NCI-H510A treated with DMSO at 0.1 percent for 48 hours (cell line): ENCODE measurements at regions not wholly inside any gene's neighbourhood (a gene's known extent, or its start where the extent isn't known, plus 50 kb on each side); places are given as distances from the start of the nearest gene placed in this dataset.
"Not testable (repeated sequence)": the region's sequence is repeated elsewhere in the genome, so short reads cannot be mapped to it uniquely, and the experiment has no call there.

Experiments used
- DNase-seq: peaks from one replicate; lab custom pipeline; 2025; lab: John Stamatoyannopoulos, UW

GRCh38 chr1:55825461-55825860 is 610.3 kb upstream of the USP24 start:
- no peak for DNase-seq

- no peak for DNase-seq
Measured at GRCh38 chr1:55824251-55824640, 609.1 kb upstream of the USP24 start.

- no peak for DNase-seq
Measured at GRCh38 chr1:55823541-55824250, 608.5 kb upstream of the USP24 start.

GRCh38 chr1:55822891-55823290 is 607.7 kb upstream of the USP24 start:
- DNase-seq, result no peak

DNA sequence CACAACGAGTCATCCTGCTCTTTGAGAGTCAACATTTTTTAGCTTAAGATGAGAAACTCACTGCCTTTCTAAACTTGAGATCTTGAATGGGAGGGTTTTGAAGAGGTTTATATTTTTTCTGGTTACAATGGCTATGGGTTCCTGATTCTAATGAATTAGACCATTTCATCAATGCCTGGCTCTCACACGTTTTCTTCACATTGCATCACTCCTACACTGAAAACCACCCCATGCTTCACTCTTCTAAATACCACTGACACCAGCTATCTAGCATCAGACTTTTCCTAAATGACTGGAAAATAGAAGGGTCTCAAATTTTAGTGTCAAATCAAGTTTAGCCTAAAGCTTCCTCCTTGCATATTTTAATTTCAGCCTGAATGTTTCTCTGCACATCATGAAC is 606.1 kb upstream of the USP24 start:
- DNase-seq, result peak; percentile 91

- DNase-seq, result peak; percentile 94
Measured at GRCh38 chr1:55820501-55820900, 605.3 kb upstream of the USP24 start.

DNA sequence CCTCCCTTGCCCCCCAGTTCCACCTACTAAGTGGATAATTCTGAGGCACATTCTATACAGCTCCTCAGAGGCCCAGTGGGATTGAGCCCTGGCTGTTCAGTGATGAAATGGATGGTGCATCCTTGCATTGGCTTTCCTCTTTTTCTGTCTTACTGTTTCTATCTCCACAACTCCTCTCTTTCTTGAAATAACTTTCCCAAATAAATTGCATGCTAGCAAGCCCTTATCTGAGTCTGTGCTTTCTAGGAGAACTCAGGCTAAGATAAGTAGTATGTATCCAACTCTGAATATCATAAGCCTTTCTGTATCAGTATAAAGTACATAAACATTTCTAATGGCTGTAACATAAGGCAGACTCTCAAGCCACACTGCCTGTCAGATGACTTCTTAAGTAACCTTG is 603.8 kb upstream of the USP24 start:
- no peak for DNase-seq

DNA sequence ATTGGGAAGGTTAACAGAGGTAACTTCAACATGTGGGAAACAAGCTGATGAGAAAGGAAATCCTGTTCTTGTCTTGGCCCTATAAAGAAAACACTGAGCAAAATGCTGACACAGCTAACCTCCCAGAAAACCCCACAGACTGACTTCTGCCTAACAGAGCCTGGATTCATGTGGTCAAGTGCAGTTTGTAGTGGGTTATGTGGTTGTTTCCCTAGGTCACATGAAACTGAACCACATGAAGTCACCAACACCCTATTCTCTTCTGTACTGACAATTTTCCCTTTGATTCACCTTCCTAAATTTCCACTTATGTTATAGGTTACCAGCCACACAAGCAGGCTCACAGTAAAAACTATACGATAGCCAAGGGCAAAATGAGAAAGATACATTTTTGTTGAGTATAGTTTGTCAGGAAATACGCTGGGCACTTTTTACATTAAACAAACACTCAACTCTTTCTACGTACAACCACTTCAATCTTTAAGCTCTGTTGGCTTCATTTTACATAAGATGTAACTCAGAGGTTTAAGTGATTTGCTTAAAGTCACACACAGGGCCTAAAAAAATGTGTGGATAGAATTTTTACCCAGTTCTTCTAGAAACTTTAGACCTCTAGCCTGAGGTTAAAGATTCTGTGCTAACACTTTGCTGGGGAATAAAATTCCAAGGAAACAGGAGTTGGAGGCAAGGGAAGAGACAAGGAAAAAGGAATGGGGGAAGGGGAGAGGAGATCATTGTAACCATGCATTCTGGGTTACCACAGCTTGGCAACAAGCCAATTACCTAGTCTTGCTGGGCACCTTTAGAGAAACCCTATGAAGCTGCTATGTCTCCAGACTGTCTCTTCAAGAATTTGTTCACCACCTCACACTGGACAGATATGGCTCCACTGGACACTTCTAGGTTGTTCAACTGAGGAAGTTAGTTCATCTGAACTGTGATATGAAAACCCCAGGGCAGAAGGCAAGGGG is 601.6 kb upstream of the USP24 start:
- DNase-seq, result peak; percentile 96

DNA sequence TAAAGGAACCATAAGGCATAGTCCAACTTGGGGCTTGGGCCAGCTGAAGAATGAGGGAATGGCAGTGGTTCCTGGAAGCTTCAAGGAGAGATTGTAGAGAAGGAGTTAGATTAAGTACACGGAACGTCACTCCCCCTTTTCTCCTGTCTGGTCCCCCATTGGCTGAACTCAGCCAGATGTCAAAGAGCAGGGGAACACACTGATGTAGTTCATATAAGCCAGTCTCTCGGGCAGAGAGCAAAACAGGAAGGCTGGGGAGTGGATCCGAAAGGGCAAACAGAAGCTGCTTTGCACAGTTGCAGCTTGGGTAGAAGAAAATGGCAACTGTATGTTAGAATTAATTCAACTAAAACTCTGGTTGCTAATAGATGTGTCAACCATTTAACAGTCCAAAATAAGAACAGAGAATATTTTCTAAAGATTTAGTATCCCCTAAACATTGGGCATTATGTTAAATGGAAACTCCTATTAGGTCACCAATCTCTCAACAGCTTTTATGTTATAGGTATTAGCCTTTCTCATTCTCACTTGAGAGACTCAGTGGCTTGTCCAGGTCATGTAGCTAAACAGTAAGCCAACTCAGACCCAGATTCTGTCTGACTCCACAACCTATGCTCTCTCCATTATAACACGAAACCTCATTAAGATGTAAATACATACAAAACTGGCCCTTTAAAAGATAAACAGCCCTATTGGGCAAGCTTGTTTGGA is 600.7 kb upstream of the USP24 start:
- no peak for DNase-seq

DNA sequence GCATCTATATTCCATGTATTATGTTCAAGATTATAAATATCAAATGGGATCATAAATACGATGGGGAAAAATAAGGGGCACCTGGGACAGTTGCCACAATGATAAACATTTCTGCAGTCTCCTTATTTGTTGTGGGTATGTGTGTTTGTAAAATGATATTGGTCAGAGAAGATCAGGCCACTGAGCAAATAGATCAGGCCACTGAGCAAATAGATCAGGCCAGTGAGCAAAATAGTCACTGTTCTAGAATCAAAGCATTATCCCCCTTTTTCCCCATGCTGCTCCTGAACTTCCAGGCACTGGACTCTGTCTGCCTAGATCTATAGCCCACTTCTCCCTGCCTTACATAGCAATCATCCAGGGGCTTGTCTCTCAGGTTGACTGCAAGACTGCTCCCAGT is 599.8 kb upstream of the USP24 start:
- no peak for DNase-seq

DNA sequence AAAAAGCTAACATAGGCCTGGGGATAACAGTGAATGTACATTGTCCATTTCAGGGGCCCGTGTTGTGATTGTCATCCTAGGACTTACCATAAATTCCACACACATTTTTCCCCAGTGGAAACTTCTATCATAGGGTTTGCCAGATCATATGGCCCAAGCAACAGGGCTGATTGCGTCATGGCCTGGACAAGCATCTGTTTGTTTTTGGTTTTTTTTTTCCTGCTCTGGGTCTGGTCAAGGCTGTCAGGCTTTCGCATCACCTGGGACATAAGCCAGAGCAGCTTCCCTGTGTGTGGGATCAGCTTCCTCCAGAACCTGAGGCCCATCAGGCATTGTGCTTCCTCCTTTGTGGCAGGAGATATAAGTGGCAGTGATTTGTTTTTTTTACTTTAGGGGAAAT is 598.5 kb upstream of the USP24 start:
- no peak for DNase-seq

DNA sequence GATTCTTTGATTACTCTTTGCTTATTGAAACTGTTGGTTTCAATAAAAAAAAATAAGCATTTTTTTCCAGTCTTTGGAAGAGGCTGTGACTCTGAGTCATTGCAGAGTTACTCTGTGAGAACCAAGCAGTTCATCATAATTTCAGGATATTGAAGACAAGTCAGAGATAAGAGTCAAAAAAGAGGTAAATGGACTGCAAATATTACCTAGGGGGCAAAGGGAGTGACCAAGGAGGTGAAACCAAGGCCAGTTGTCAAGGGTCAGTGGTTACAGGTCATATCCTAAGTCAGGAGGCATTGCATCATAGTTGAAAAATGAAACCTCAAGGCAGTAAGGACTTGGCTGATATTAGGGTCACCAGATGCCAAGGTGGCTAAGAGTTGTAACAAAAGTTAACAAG is 597.1 kb upstream of the USP24 start:
- DNase-seq, result no peak

DNA sequence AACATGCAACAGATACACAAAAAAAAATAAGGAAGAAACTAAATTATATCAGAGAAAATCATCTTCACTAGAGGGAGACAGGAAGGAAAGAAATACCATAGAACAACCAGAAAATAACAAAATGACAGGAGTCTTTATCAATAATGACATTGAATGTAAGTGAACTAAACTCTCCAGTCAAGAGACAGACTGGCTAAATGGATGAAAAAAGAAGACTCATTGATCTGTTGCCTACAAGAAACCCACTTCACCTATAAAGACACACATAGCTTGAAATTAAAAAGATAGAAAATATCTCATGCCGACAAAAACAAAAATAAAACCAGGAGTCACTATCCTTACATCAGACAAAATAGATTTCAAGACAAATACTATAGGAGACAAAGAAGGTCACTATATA is 593.1 kb upstream of the USP24 start:
- DNase-seq, result no peak

DNA sequence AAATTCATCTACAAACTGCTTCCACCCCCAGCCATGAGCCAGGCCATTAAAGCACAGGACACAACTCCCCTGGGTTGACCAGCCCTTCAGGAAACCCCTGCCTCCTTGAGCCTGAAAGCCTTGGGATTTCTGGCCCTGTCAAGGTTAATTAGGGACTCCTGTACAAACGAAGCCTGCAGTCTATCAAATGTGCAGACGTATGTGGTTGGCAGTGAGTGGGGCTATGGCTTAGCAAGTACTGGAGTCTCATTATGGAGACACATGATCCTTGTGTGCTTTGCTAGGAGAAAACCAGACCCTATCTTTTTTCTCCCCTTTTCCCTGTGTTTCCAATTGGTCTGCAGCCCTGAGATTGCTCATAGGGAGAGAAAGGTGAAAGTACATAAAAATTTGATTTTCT is 588.3 kb upstream of the USP24 start:
- DNase-seq, result no peak

GRCh38 chr1:55801481-55801880 is 586.3 kb upstream of the USP24 start:
- no peak for DNase-seq

DNA sequence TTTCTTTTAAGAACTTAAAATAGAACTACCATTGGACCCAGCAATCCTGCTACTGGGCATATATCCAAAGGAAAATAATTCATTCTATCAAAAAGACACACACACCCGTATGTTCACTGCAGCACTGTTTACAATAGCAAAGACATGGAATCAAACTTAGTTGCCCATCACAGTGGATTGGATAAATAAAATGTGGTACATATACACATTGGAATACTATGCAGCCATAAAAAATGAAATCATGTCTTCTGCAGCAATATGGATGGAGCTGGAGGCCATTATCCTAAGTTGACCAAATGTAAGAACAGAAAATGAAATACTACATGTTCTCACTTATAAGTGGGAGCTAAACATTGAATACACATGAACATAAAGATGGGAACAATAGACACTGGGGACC is 585.3 kb upstream of the USP24 start:
- DNase-seq, result no peak

DNA sequence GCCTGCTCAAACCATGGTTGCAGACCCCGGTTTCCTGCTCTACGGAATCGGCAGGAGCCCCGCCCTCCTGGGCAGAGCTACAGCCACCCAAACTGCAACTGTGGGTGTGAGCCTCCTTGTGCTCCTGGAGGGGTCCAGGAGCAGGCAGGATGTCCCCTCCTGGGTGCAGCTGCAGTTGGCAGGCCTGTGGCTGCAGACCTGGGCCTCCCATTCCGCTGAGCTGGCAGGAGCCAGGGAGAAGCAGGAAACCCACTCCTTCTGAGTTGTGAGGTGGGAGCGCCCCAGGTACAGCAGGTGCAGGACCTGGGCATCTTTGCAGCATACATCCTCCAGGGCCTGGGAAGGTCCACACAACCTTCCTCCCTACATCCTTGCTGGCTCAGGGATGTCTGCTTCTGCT is 578.7 kb upstream of the USP24 start:
- DNase-seq, result no peak

DNA sequence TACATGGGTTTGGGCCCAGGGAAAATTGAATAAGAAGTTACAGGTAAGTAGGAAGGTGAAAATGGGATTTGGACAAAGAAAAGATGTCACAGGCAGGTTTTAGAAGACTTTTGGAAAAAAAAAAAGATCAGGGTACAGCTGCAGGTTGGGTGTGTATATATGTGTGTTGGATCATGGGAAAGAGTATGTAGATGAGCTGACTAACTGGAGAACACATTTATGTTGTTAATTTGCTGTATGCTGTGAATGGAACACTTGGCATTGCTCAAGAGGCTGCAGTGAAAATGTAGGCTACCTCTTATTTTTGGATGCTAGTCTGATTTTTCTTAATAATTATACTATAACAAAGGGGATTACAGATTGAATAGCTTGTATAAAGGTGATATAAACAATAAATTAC is 577.7 kb upstream of the USP24 start:
- DNase-seq, result no peak

- DNase-seq, result no peak
Measured at GRCh38 chr1:55789466-55789865, 574.3 kb upstream of the USP24 start.

DNA sequence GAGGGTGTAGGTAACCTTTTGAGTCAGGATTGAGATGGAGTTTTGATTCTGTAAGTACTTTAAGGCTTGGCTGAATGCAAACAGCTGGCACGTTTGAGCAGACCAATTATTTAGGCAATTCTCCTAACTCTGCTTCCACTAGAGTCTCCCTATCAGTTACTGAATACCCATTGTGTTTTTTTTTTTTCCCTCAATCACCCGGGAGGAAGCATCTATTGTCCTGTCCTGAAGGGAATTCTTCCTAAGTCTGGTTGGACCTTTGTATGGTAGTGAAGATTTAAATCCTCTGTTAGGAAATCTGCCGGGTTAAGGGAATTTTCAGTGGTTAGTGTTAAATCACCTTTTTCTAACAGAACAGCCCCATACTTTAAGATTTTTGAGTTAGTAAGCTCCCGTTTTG is 571.2 kb upstream of the USP24 start:
- no peak for DNase-seq

- not testable (repeated sequence) for DNase-seq
Measured at GRCh38 chr1:55784941-55785450, 569.8 kb upstream of the USP24 start.

- DNase-seq, result no peak
Measured at GRCh38 chr1:55781944-55782482, 566.8 kb upstream of the USP24 start.
